ENCODE measurements at regions not wholly inside any gene's neighbourhood (a gene's known extent, or its start where the extent isn't known, plus 50 kb on each side); places are given as distances from the start of the nearest gene placed in this dataset.

DNA sequence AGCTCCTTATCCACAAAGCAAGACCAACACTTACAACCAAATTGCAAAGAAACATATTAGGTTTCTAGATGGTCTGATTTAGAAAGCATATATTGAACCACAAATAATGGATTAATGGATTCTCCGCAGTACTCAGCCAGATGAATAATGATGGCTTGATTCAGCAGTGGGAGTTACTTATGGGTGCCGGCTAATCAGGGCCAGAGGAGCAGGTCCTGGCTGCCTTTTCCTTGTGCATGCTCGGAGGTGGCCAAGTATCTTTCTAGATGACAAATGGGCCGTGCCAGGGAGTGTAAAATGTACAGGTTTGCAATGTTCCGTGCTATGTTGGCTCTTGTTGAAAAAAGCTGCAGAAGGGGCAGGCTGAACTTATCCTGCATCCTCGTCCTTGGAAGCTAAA is 70.2 kb downstream of the VCX3A start:
- Histone ChIP-seq H3K9me3 (ENCODE audit: insufficient read depth, low read depth) (no peaks in the 10 kb centered on the region), H3F3A (ENCODE audit: insufficient read depth, low read depth) (peaks cover 21% of the 10 kb centered on the region; the same call in 1 of the 2 replicates), H3K79me2 (ENCODE audit: low read depth) (no peaks in the 10 kb centered on the region), H3K36me3 (ENCODE audit: low read depth) (no peaks in the 10 kb centered on the region), H3K4me3 (no peak overlapping the region), H3K27ac (no peak overlapping the region), H3K9me2 (ENCODE audit: insufficient read depth) (no peaks in the 10 kb centered on the region), H3K27me3 (ENCODE audit: insufficient read depth, low read depth) (no peaks in the 10 kb centered on the region), H3K4me2 (no peak overlapping the region), H2AFZ (no peak overlapping the region), H4K20me1 (ENCODE audit: insufficient read depth) (no peaks in the 10 kb centered on the region), H3K4me1 (replicated peaks; ENCODE audit: insufficient read depth) (peaks cover 32% of the 10 kb centered on the region)
- no peak for DNase-seq
- BruUV-seq (replicated peaks), result no TSS peak
- no peak for TF ChIP-seq EZH2 (IDR thresholded peaks at IDR 0.05; ENCODE audit: low read depth)
- TF ChIP-seq, protein P1, sequence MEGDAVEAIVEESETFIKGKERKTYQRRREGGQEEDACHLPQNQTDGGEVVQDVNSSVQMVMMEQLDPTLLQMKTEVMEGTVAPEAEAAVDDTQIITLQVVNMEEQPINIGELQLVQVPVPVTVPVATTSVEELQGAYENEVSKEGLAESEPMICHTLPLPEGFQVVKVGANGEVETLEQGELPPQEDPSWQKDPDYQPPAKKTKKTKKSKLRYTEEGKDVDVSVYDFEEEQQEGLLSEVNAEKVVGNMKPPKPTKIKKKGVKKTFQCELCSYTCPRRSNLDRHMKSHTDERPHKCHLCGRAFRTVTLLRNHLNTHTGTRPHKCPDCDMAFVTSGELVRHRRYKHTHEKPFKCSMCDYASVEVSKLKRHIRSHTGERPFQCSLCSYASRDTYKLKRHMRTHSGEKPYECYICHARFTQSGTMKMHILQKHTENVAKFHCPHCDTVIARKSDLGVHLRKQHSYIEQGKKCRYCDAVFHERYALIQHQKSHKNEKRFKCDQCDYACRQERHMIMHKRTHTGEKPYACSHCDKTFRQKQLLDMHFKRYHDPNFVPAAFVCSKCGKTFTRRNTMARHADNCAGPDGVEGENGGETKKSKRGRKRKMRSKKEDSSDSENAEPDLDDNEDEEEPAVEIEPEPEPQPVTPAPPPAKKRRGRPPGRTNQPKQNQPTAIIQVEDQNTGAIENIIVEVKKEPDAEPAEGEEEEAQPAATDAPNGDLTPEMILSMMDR (conservative IDR thresholded peaks at IDR 0.05), result no peak
- ChIA-PET POLR2A (ENCODE audit: unreplicated experiment) (no interaction called here), CTCF (no interaction called here)
- intact Hi-C loops (cut with micrococcal nuclease; ENCODE audit: unreplicated experiment), result loop anchor here (5.0 kb wide), 1 partner anchor 442 kb away; no protein-coding TSS in a partner anchor

DNA sequence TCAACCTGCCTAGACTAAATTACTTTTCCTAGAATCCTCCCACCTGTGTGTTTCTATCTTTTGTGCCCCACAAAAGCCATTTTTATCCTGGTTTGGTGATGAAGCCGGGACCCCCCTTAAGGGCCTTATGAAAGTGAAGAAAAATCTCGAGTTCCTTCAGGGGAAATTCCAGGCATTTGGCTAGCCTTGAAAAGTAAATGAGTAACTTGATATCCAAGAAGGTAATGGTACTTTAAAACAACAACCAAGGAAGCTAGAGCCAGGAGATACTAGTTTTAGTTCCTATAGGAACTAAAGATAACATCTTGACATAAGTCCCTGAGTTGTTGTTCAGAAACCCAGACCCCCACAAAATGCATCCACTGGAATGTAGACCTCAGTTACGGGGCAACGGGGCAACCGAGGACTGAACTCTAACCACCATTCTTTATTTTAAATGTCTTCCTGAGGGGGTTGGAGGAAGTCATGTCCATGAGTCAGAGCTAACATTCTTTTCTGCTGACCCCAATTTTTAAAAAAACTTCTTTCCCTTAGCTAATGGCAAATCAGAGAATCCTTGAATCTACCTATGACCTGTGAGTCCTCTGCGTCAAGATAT is 73.9 kb downstream of the VCX3A start:
- peak overlapping the region; percentile 66 for H2AFZ ChIP-seq
- H3F3A ChIP-seq (ENCODE audit: insufficient read depth, low read depth), result peaks cover 21% of the 10 kb centered on the region; the same call in 1 of the 2 replicates
- H3K27ac ChIP-seq, result peak overlapping the region; percentile 85
- H3K36me3 ChIP-seq (ENCODE audit: low read depth), result no peaks in the 10 kb centered on the region
- intact Hi-C loops (cut with micrococcal nuclease; ENCODE audit: unreplicated experiment), result loop anchor here (5.0 kb wide), 1 partner anchor 439 kb away; no protein-coding TSS in a partner anchor
- H3K4me2 ChIP-seq, result peak overlapping the region; percentile 54
- H4K20me1 ChIP-seq (ENCODE audit: insufficient read depth), result no peaks in the 10 kb centered on the region
- BruUV-seq (replicated peaks), result no TSS peak
- ChIA-PET POLR2A (ENCODE audit: unreplicated experiment) (no interaction called here), CTCF (no interaction called here)
- TF ChIP-seq, protein P1 (conservative IDR thresholded peaks at IDR 0.05), result no peak
- H3K9me3 ChIP-seq (ENCODE audit: insufficient read depth, low read depth), result no peaks in the 10 kb centered on the region
- no peaks in the 10 kb centered on the region for H3K9me2 ChIP-seq (ENCODE audit: insufficient read depth)
- no peaks in the 10 kb centered on the region for H3K79me2 ChIP-seq (ENCODE audit: low read depth)
- H3K4me1 ChIP-seq (replicated peaks; ENCODE audit: insufficient read depth), result peaks cover 33% of the 10 kb centered on the region
- no peaks in the 10 kb centered on the region for H3K27me3 ChIP-seq (ENCODE audit: insufficient read depth, low read depth)
- DNase-seq, result peak; percentile 10 to 78
- H3K4me3 ChIP-seq, result no peak overlapping the region

GRCh38 chrX:6456196-6456595 is 78.7 kb downstream of the VCX3A start:
- Histone ChIP-seq H3K4me2 (no peak overlapping the region), H3K36me3 (ENCODE audit: low read depth) (no peaks in the 10 kb centered on the region), H3K4me3 (no peak overlapping the region), H3K9me2 (ENCODE audit: insufficient read depth) (no peaks in the 10 kb centered on the region), H3K4me1 (replicated peaks; ENCODE audit: insufficient read depth) (peaks cover 15% of the 10 kb centered on the region), H3K9me3 (ENCODE audit: insufficient read depth, low read depth) (no peaks in the 10 kb centered on the region), H3F3A (ENCODE audit: insufficient read depth, low read depth) (peaks cover 11% of the 10 kb centered on the region; the same call in 1 of the 2 replicates), H3K27ac (no peak overlapping the region), H4K20me1 (ENCODE audit: insufficient read depth) (no peaks in the 10 kb centered on the region), H2AFZ (no peak overlapping the region), H3K79me2 (ENCODE audit: low read depth) (no peaks in the 10 kb centered on the region), H3K27me3 (ENCODE audit: insufficient read depth, low read depth) (no peaks in the 10 kb centered on the region)
- no peak for TF ChIP-seq EZH2 (IDR thresholded peaks at IDR 0.05; ENCODE audit: low read depth)
- TF ChIP-seq, protein P1 (conservative IDR thresholded peaks at IDR 0.05), result no peak
- ChIA-PET CTCF (interaction anchor here (0.6 kb wide), 1 partner anchor 93 kb away, joined by 3 read pairs; no protein-coding TSS in a partner anchor), POLR2A (ENCODE audit: unreplicated experiment) (no interaction called here)
- no peak for DNase-seq
- no TSS peak for BruUV-seq (replicated peaks)
- intact Hi-C loops (cut with micrococcal nuclease; ENCODE audit: unreplicated experiment), result no loop called here
